Right lobe of liver (tissue), 4 donors: ENCODE measurements at regions not wholly inside any gene's neighbourhood (a gene's known extent, or its start where the extent isn't known, plus 50 kb on each side); places are given as distances from the start of the nearest gene placed in this dataset.

Experiments
- POLR2A ChIP-seq: fragments of 450-650 bp; IDR thresholded peaks from one replicate; pipeline ENCODE4 v1.6.1; 2017; ENCODE audit warnings: antibody characterized with exemption, mild to moderate bottlenecking
- TF ChIP-seq, protein P1 (sequence below), 4 donors: fragments of 200-600 bp in 3 of 4; fragments of 450-650 bp in 1 of 4; IDR thresholded peaks; one replicate each; pipeline versions ENCODE4 v1.5.1 to v1.8.0; 2016 to 2022; ENCODE audit warnings: antibody characterized with exemption in 4 of 4, mild to moderate bottlenecking in 2 of 4
- donor health status: DM: no; HTN: no; CAD: no.
- donor health status: DM: no; HTN: no; CAD: no.
- donor health status: DM: no; HTN: yes; CAD: no.

DNA sequence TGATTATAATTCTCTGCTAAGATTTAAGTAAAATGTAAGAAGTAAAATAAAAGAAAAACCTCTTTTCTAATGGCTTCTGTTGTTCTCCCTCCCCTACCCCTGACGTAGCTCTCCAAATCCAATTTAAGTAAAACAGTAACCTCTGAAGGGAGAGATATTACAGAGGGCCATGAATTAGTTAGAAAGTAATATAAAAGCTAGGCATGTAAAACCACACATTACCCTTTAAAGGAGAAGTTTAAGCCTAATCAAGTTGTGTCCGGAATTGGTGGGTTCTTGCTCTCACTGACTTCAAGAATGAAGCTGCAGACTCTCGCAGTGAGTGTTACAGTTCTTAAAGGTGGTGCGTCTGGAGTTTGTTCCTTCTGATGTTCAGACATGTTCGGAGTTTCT is 116.9 kb upstream of the SCN7A start:
- no peak for TF ChIP-seq POLR2A
- TF ChIP-seq, protein P1, sequence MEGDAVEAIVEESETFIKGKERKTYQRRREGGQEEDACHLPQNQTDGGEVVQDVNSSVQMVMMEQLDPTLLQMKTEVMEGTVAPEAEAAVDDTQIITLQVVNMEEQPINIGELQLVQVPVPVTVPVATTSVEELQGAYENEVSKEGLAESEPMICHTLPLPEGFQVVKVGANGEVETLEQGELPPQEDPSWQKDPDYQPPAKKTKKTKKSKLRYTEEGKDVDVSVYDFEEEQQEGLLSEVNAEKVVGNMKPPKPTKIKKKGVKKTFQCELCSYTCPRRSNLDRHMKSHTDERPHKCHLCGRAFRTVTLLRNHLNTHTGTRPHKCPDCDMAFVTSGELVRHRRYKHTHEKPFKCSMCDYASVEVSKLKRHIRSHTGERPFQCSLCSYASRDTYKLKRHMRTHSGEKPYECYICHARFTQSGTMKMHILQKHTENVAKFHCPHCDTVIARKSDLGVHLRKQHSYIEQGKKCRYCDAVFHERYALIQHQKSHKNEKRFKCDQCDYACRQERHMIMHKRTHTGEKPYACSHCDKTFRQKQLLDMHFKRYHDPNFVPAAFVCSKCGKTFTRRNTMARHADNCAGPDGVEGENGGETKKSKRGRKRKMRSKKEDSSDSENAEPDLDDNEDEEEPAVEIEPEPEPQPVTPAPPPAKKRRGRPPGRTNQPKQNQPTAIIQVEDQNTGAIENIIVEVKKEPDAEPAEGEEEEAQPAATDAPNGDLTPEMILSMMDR (IDR thresholded peaks at IDR 0.05), result no peak
